Glutamatergic neuron (in vitro differentiated cells): ENCODE measurements at regions not wholly inside any gene's neighbourhood (a gene's known extent, or its start where the extent isn't known, plus 50 kb on each side); places are given as distances from the start of the nearest gene placed in this dataset.

Experiments used
- DNase-seq: peaks from one replicate; pipeline ENCODE4 v3.0.0; 2022
- H3K27ac Mint-ChIP-seq: one replicate; pipeline ENCODE4 v1.8.0; 2020; ENCODE audit warnings: mild to moderate bottlenecking, mixed read lengths, inconsistent platforms; ENCODE audit not compliant: unreplicated experiment
- H3K27me3 Mint-ChIP-seq: one replicate; pipeline ENCODE4 v1.8.0; 2020; ENCODE audit warnings: mild to moderate bottlenecking, moderate library complexity, mixed read lengths, inconsistent platforms; ENCODE audit not compliant: unreplicated experiment
- H3K36me3 Mint-ChIP-seq: one replicate; pipeline ENCODE4 v1.8.0; 2020; ENCODE audit warnings: mild to moderate bottlenecking, mixed read lengths, inconsistent platforms; ENCODE audit not compliant: unreplicated experiment
- H3K4me1 Mint-ChIP-seq: one replicate; pipeline ENCODE4 v1.8.0; 2020; ENCODE audit warnings: mild to moderate bottlenecking, low read depth, mixed read lengths, inconsistent platforms; ENCODE audit not compliant: unreplicated experiment
- H3K4me3 Mint-ChIP-seq: one replicate; pipeline ENCODE4 v1.8.0; 2020; ENCODE audit warnings: mild to moderate bottlenecking, mixed read lengths, inconsistent platforms; ENCODE audit not compliant: unreplicated experiment
- H3K9me3 Mint-ChIP-seq: one replicate; pipeline ENCODE4 v1.8.0; 2020; ENCODE audit warnings: mild to moderate bottlenecking, moderate library complexity, mixed read lengths, inconsistent platforms; ENCODE audit not compliant: unreplicated experiment
- CTCF ChIP-seq: fragments of 200-600 bp; sonication (generic); IDR thresholded peaks from one replicate; pipeline ENCODE4 v1.5.0; 2021; ENCODE audit not compliant: partially characterized antibody, unreplicated experiment

GRCh38 chr4:160129439-160129838 lies 1026.6 kb downstream of the RAPGEF2 start:
- Mint-ChIP-seq H3K36me3 (peaks cover 8% of the 10 kb centered on the region), H3K4me3 (no peak overlapping the region), H3K27me3 (no peaks in the 10 kb centered on the region), H3K9me3 (peaks cover 4% of the 10 kb centered on the region), H3K4me1 (no peaks in the 10 kb centered on the region), H3K27ac (no peak overlapping the region)
- DNase-seq = no peak
- no peak for TF ChIP-seq CTCF

- Mint-ChIP-seq H3K4me1 (no peaks in the 10 kb centered on the region), H3K4me3 (no peak overlapping the region), H3K27me3 (peaks cover 1% of the 10 kb centered on the region), H3K27ac (no peak overlapping the region), H3K9me3 (peaks cover 4% of the 10 kb centered on the region), H3K36me3 (peaks cover 8% of the 10 kb centered on the region)
- TF ChIP-seq CTCF = no peak
- no peak for DNase-seq
These were observed 1033.1 kb downstream of the RAPGEF2 start for GRCh38 chr4:160136021-160136420.

- DNase-seq = no peak
- H3K27me3 Mint-ChIP-seq = peaks cover 1% of the 10 kb centered on the region
- no peaks in the 10 kb centered on the region for H3K4me1 Mint-ChIP-seq
- H3K9me3 Mint-ChIP-seq = peaks cover 3% of the 10 kb centered on the region
- no peak overlapping the region for H3K4me3 Mint-ChIP-seq
- H3K36me3 Mint-ChIP-seq = no peaks in the 10 kb centered on the region
- TF ChIP-seq CTCF = no peak
- no peak overlapping the region for H3K27ac Mint-ChIP-seq
These were observed 1038.3 kb downstream of the RAPGEF2 start for GRCh38 chr4:160141206-160141605.

GRCh38 chr4:160142579-160142978 lies 1039.7 kb downstream of the RAPGEF2 start:
- Mint-ChIP-seq H3K36me3 (no peaks in the 10 kb centered on the region), H3K27ac (no peak overlapping the region), H3K4me3 (no peak overlapping the region), H3K27me3 (no peaks in the 10 kb centered on the region), H3K9me3 (peaks cover 3% of the 10 kb centered on the region), H3K4me1 (no peaks in the 10 kb centered on the region)
- DNase-seq = no peak
- TF ChIP-seq CTCF = no peak

GRCh38 chr4:160143574-160143973 lies 1040.7 kb downstream of the RAPGEF2 start:
- H3K27ac Mint-ChIP-seq = no peak overlapping the region
- H3K4me3 Mint-ChIP-seq = no peak overlapping the region
- no peak for DNase-seq
- no peaks in the 10 kb centered on the region for H3K36me3 Mint-ChIP-seq
- H3K9me3 Mint-ChIP-seq = peaks cover 3% of the 10 kb centered on the region
- H3K27me3 Mint-ChIP-seq = no peaks in the 10 kb centered on the region
- H3K4me1 Mint-ChIP-seq = no peaks in the 10 kb centered on the region
- TF ChIP-seq CTCF = no peak
